DOHH2 (cell line): ENCODE measurements at regions not wholly inside any gene's neighbourhood (a gene's known extent, or its start where the extent isn't known, plus 50 kb on each side); places are given as distances from the start of the nearest gene placed in this dataset.

Experiments
- CTCF ChIP-seq: fragments of 200-600 bp; sonication (generic); IDR thresholded peaks from one replicate; pipeline ENCODE4 v1.5.1; 2014; ENCODE audit warnings: antibody characterized with exemption, mild to moderate bottlenecking, low read depth, low read length; ENCODE audit not compliant: poor library complexity, severe bottlenecking
- EZH2phosphoT487 ChIP-seq: fragments of 200-600 bp; sonication (generic); IDR thresholded peaks from 2 replicates; pipeline ENCODE4 v1.6.1; 2017; ENCODE audit warnings: borderline replicate concordance, mild to moderate bottlenecking, antibody characterized with exemption, low read length, moderate library complexity, mixed read lengths

GRCh38 chr2:15731213-15731888 lies 139.7 kb downstream of the DDX1 start:
- TF ChIP-seq CTCF (no peak), EZH2phosphoT487 (no peak)
